ENCODE measurements at regions not wholly inside any gene's neighbourhood (a gene's known extent, or its start where the extent isn't known, plus 50 kb on each side); places are given as distances from the start of the nearest gene placed in this dataset.

DNA sequence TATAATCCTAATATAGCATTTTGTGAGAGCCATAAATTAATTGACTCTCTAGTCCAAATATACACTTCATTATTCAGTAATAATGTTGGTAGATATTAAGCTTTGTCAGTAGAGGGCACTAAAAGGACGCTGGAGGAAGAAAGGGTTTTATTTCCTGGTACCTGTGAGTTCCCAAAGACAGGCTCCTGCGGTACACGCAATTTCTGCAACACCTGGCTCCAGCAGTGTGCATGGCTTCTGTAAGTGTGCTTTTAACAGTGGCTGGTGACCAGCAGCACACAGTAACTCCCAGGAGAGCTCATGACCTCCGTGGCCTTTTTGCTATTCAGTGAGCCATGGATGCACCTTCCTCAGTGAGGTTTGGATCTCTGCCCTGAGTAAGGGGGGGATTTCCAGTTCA, 338.3 kb upstream of the ZNF385D start:
- DNase-seq: no peak
- no peaks in the 10 kb centered on the region for H3K4me1 ChIP-seq

DNA sequence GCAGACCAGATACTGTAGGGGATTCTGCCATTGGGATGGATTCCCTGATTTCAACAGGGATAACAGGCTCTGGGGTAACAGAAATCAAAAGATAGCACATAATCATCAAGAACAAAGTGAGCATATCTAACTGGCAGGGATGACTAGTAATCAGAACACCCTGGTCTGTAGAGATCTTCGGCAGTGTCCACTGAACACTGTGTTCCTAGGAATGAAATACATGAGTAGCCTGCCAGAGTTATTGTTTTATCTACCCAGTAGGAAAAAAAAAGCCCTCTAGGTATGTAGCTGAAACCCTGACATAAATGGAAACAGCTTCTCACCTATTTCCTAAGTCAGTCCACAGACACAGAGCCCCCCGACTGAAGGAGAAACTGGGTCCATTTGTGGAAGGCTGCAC, 340.3 kb upstream of the ZNF385D start:
- Histone ChIP-seq H3K27ac (no peak overlapping the region), H3K4me1 (no peaks in the 10 kb centered on the region), H3K27me3 (ENCODE audit: low read depth) (no peaks in the 10 kb centered on the region), H3K9me3 (no peaks in the 10 kb centered on the region), H3K36me3 (no peaks in the 10 kb centered on the region), H3K4me3 (no peak overlapping the region)
- no peak for DNase-seq
- no peak for ATAC-seq
- no peak for TF ChIP-seq CTCF (IDR thresholded peaks at IDR 0.05)
- intact Hi-C loops (cut with DNase I): no loop called here

More for the DNA sequence above, 338.3 kb upstream of the ZNF385D start:
- peak; percentile 55 to 66 for ATAC-seq
- intact Hi-C loops (cut with DNase I): no loop called here
- H3K4me3 ChIP-seq: no peak overlapping the region
- H3K27me3 ChIP-seq (ENCODE audit: low read depth): no peaks in the 10 kb centered on the region
- H3K36me3 ChIP-seq: no peaks in the 10 kb centered on the region
- peak; percentile 42 for TF ChIP-seq CTCF (IDR thresholded peaks at IDR 0.05)
- no peaks in the 10 kb centered on the region for H3K9me3 ChIP-seq
- H3K27ac ChIP-seq: no peak overlapping the region

GRCh38 chr3:22098021-22098420, 347.0 kb upstream of the ZNF385D start:
- intact Hi-C loops (cut with DNase I): no loop called here
- H3K4me1 ChIP-seq: no peaks in the 10 kb centered on the region
- no peaks in the 10 kb centered on the region for H3K36me3 ChIP-seq
- peak in 1 of 2 donors; percentile 18 for ATAC-seq
- no peaks in the 10 kb centered on the region for H3K27me3 ChIP-seq (ENCODE audit: low read depth)
- H3K27ac ChIP-seq: no peak overlapping the region
- no peaks in the 10 kb centered on the region for H3K9me3 ChIP-seq
- DNase-seq: no peak
- H3K4me3 ChIP-seq: no peak overlapping the region
- TF ChIP-seq CTCF (IDR thresholded peaks at IDR 0.05): no peak

DNA sequence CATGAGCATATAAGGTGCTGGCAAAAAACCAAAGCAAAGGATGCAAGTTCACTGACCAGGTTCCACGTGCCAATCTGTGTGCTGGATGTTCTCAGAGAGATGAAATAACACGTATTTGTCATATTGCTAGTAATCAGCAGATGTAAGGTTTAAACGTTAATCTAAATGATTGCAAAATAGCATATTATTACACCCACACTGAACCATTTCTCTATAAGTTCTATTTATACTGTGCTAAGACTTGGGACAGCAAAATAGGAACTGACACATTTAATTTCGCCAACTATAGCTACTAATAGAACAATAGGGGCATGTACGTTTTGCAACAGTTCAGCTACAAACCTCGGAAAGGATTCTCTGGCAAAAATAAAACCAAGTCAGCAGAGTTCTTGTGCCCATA, 350.3 kb upstream of the ZNF385D start:
- intact Hi-C loops (cut with DNase I): no loop called here
- Histone ChIP-seq H3K4me1 (no peaks in the 10 kb centered on the region), H3K36me3 (no peaks in the 10 kb centered on the region), H3K4me3 (no peak overlapping the region), H3K9me3 (no peaks in the 10 kb centered on the region), H3K27ac (no peak overlapping the region), H3K27me3 (ENCODE audit: low read depth) (no peaks in the 10 kb centered on the region)
- TF ChIP-seq CTCF (IDR thresholded peaks at IDR 0.05): no peak
- DNase-seq: no peak
- no peak for ATAC-seq

DNA sequence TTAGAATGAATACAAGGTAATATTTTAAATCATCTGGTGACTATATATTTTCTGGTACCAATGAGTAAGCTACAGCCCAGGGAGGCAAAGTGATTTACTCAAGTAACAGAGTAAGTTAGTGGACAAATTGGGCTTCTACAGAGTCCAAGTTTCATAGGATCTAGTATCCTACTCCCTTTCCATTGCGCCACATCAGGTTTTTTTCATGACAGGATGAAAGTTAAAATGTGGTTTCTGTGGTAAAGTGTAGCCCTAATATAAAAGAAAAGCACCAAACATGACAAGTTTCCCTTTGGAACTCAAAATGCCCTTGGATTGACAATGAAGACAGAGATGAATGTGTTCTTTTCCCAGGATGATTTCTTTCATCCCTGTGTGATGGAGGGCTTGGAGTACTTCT, 350.8 kb upstream of the ZNF385D start:
- Histone ChIP-seq H3K9me3 (no peaks in the 10 kb centered on the region), H3K36me3 (no peaks in the 10 kb centered on the region), H3K27me3 (ENCODE audit: low read depth) (no peaks in the 10 kb centered on the region), H3K4me1 (no peaks in the 10 kb centered on the region), H3K4me3 (no peak overlapping the region), H3K27ac (no peak overlapping the region)
- intact Hi-C loops (cut with DNase I): no loop called here
- DNase-seq: no peak
- no peak for TF ChIP-seq CTCF (IDR thresholded peaks at IDR 0.05)
- no peak for ATAC-seq

GRCh38 chr3:22103423-22103822, 352.4 kb upstream of the ZNF385D start:
- Histone ChIP-seq H3K27me3 (ENCODE audit: low read depth) (no peaks in the 10 kb centered on the region), H3K4me3 (no peak overlapping the region)
- ATAC-seq: no peak

More at GRCh38 chr3:22103423-22103822, 352.4 kb upstream of the ZNF385D start:
- Histone ChIP-seq H3K27ac (no peak overlapping the region), H3K36me3 (no peaks in the 10 kb centered on the region), H3K9me3 (no peaks in the 10 kb centered on the region), H3K4me1 (no peaks in the 10 kb centered on the region)
- DNase-seq: no peak
- intact Hi-C loops (cut with DNase I): no loop called here
- TF ChIP-seq CTCF (IDR thresholded peaks at IDR 0.05): no peak
